Endothelial cell of umbilical vein (primary cell): ENCODE measurements at regions not wholly inside any gene's neighbourhood (a gene's known extent, or its start where the extent isn't known, plus 50 kb on each side); places are given as distances from the start of the nearest gene placed in this dataset.

ENCODE experiments used
- EZH2 ChIP-seq: IDR thresholded peaks from 2 replicates; pipeline ENCODE4 v1.6.1; 2012; ENCODE audit warnings: borderline replicate concordance, low read depth, mild to moderate bottlenecking, moderate library complexity, low read length, inconsistent platforms; ENCODE audit not compliant: severe bottlenecking
- FOS ChIP-seq: IDR thresholded peaks from 2 replicates; pipeline ENCODE4 v1.6.1; 2011; ENCODE audit warnings: mild to moderate bottlenecking, low read length, moderate library complexity, borderline replicate concordance; ENCODE audit not compliant: insufficient read depth
- JUN ChIP-seq: IDR thresholded peaks from 2 replicates; pipeline ENCODE4 v1.6.1; 2011; ENCODE audit warnings: borderline replicate concordance, low read depth; ENCODE audit not compliant: insufficient read length, insufficient read depth
- MYC ChIP-seq: IDR thresholded peaks from one replicate; pipeline ENCODE4 v1.6.1; 2011; ENCODE audit warnings: mild to moderate bottlenecking, low read depth, low read length
- POLR2A ChIP-seq: IDR thresholded peaks from 2 replicates; pipeline ENCODE4 v1.6.1; 2012; ENCODE audit warnings: low read depth, mild to moderate bottlenecking, control low read depth, low read length
- POLR2AphosphoS5 ChIP-seq: IDR thresholded peaks from 2 replicates; pipeline ENCODE4 v1.6.1; 2012; ENCODE audit warnings: low read depth, mild to moderate bottlenecking, control low read depth, low read length, moderate library complexity; ENCODE audit not compliant: insufficient read depth
- TF ChIP-seq, protein P1 (sequence below), 2 donors: IDR thresholded peaks; 1 replicate in 1 of 2; 2 replicates in 1 of 2; pipeline ENCODE4 v1.5.1; 2011; ENCODE audit warnings: low read length in 2 of 2, mild to moderate bottlenecking in 2 of 2, moderate library complexity in 2 of 2, control low read depth in 1 of 2, inconsistent platforms in 1 of 2, low read depth in 1 of 2; ENCODE audit not compliant: insufficient read depth in 1 of 2; ENCODE audit errors: extremely low read depth in 1 of 2
- TF ChIP-seq, protein P2 (sequence below): IDR thresholded peaks from 2 replicates; pipeline ENCODE4 v1.6.1; 2011; ENCODE audit not compliant: insufficient read depth, insufficient read length

DNA sequence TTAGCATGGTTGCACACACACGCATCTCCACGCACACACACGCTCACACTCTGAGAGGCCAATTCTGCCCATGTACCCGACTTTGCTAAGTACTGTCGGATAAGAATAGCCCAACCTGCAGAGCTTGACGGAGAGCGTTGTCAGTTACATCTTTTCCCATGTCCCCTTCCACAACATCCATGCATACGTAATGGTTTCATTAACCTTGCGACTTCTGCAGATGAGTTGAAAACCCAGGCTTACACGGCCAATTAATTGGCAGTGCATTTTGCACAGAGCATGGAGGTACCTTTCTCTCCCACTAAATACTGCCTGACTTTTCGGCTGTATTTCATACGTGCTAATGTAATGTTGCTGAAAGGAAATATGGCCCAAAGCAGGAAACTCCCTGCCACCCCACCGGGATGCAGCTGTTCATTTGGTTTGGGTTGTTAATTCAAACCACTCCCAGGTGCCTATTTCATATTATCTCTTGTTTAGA, 291.2 kb upstream of the HABP2 start:
- TF ChIP-seq POLR2A, result no peak
- TF ChIP-seq, protein P1, sequence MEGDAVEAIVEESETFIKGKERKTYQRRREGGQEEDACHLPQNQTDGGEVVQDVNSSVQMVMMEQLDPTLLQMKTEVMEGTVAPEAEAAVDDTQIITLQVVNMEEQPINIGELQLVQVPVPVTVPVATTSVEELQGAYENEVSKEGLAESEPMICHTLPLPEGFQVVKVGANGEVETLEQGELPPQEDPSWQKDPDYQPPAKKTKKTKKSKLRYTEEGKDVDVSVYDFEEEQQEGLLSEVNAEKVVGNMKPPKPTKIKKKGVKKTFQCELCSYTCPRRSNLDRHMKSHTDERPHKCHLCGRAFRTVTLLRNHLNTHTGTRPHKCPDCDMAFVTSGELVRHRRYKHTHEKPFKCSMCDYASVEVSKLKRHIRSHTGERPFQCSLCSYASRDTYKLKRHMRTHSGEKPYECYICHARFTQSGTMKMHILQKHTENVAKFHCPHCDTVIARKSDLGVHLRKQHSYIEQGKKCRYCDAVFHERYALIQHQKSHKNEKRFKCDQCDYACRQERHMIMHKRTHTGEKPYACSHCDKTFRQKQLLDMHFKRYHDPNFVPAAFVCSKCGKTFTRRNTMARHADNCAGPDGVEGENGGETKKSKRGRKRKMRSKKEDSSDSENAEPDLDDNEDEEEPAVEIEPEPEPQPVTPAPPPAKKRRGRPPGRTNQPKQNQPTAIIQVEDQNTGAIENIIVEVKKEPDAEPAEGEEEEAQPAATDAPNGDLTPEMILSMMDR (IDR thresholded peaks at IDR 0.05; ENCODE audit: extremely low read depth in 1 of 2, insufficient read depth in 1 of 2, low read depth in 1 of 2, low read length in 2 of 2), result no peak
- no peak for TF ChIP-seq EZH2
- TF ChIP-seq, protein P2, sequence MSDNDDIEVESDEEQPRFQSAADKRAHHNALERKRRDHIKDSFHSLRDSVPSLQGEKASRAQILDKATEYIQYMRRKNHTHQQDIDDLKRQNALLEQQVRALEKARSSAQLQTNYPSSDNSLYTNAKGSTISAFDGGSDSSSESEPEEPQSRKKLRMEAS, result no peak
- no peak for TF ChIP-seq FOS
- TF ChIP-seq MYC, result no peak
- TF ChIP-seq POLR2AphosphoS5, result no peak
- TF ChIP-seq JUN, result no peak
